ENCODE measurements at regions not wholly inside any gene's neighbourhood (a gene's known extent, or its start where the extent isn't known, plus 50 kb on each side); places are given as distances from the start of the nearest gene placed in this dataset.

DNA sequence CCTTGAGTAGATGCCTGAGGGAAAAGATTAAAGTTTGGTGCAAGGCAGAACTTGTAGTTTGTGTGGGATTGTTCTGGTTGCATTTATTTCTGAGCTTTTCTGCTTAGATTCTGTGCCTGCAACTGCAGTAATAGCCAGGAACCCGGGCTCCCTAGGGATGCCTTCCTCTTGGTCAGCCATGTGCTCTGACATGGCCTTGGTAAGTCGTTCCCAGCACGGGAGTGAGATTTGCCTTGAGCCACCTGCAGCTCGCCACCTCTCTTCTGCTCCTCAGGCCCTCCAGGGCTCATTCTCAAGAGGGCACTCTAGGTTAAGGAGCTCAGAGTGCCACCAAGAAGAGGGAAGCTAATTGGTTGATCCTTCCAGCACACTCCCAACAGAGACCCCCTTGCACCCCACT is 350.6 kb upstream of the MKI67 start:
- TF ChIP-seq, protein P1, sequence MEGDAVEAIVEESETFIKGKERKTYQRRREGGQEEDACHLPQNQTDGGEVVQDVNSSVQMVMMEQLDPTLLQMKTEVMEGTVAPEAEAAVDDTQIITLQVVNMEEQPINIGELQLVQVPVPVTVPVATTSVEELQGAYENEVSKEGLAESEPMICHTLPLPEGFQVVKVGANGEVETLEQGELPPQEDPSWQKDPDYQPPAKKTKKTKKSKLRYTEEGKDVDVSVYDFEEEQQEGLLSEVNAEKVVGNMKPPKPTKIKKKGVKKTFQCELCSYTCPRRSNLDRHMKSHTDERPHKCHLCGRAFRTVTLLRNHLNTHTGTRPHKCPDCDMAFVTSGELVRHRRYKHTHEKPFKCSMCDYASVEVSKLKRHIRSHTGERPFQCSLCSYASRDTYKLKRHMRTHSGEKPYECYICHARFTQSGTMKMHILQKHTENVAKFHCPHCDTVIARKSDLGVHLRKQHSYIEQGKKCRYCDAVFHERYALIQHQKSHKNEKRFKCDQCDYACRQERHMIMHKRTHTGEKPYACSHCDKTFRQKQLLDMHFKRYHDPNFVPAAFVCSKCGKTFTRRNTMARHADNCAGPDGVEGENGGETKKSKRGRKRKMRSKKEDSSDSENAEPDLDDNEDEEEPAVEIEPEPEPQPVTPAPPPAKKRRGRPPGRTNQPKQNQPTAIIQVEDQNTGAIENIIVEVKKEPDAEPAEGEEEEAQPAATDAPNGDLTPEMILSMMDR (IDR thresholded peaks at IDR 0.05; ENCODE audit: insufficient read depth, low read length, poor library complexity, severe bottlenecking): no peak
- no peak overlapping the region for H3K4me3 ChIP-seq (ENCODE audit: low read depth, low read length)
- no peak for DNase-seq (ENCODE audit: low read depth)
- no peaks in the 10 kb centered on the region for H3K36me3 ChIP-seq (ENCODE audit: control insufficient read depth, insufficient read depth, low read length)
- no peaks in the 10 kb centered on the region for H3K27me3 ChIP-seq (ENCODE audit: control insufficient read depth, insufficient read depth, low read length)

DNA sequence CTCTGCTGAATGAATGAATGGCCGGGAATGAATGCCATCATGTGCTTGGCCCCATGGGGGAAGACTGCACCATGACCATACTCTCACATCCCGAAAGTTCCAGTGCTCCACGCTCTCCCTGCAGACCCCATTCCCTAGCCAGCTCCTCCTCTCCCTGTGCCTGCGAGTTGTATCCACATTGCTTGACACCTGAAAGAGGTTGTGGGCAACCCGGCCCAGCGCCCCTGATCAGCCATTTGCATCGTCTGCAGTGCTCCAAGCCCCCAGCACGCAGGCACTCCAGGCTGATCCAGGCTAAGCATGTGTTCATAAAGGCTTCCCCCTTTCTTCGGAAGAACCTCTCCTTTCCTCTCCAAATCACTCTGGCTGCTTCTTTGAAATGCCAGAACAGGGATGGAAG is 354.4 kb upstream of the MKI67 start:
- no peaks in the 10 kb centered on the region for H3K27me3 ChIP-seq (ENCODE audit: control insufficient read depth, insufficient read depth, low read length)
- no peak for DNase-seq (ENCODE audit: low read depth)
- TF ChIP-seq, protein P1 (IDR thresholded peaks at IDR 0.05; ENCODE audit: insufficient read depth, low read length, poor library complexity, severe bottlenecking): no peak
- no peak overlapping the region for H3K4me3 ChIP-seq (ENCODE audit: low read depth, low read length)
- H3K36me3 ChIP-seq (ENCODE audit: control insufficient read depth, insufficient read depth, low read length): no peaks in the 10 kb centered on the region

GRCh38 chr10:128481152-128481840 is 355.1 kb upstream of the MKI67 start:
- TF ChIP-seq, protein P1 (IDR thresholded peaks at IDR 0.05; ENCODE audit: insufficient read depth, low read length, poor library complexity, severe bottlenecking): no peak
- Histone ChIP-seq H3K4me3 (ENCODE audit: low read depth, low read length) (no peak overlapping the region), H3K36me3 (ENCODE audit: control insufficient read depth, insufficient read depth, low read length) (no peaks in the 10 kb centered on the region), H3K27me3 (ENCODE audit: control insufficient read depth, insufficient read depth, low read length) (no peaks in the 10 kb centered on the region)
- DNase-seq (ENCODE audit: low read depth): no peak

DNA sequence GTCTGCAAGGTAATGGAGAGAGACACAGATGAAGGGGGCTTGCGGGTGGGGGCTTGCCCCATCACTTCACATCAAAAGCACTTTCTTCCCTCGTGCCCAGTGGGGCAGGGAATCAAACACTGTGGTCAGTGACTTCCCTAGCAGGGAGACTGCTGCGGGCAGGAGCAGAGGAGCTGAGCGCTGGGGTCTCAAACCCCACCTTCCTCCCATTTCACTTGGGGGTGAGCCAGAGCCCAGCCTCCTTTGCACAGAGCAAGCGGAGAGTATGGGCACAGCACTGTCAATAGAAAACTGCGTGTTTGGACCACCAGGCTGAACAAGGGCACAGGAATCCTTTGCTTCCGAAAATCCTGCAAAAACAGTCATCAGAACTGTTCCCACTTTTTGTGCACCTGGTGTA is 355.8 kb upstream of the MKI67 start:
- H3K27me3 ChIP-seq (ENCODE audit: control insufficient read depth, insufficient read depth, low read length): no peaks in the 10 kb centered on the region
- DNase-seq (ENCODE audit: low read depth): no peak
- no peak overlapping the region for H3K4me3 ChIP-seq (ENCODE audit: low read depth, low read length)
- no peaks in the 10 kb centered on the region for H3K36me3 ChIP-seq (ENCODE audit: control insufficient read depth, insufficient read depth, low read length)
- TF ChIP-seq, protein P1 (IDR thresholded peaks at IDR 0.05; ENCODE audit: insufficient read depth, low read length, poor library complexity, severe bottlenecking): no peak

DNA sequence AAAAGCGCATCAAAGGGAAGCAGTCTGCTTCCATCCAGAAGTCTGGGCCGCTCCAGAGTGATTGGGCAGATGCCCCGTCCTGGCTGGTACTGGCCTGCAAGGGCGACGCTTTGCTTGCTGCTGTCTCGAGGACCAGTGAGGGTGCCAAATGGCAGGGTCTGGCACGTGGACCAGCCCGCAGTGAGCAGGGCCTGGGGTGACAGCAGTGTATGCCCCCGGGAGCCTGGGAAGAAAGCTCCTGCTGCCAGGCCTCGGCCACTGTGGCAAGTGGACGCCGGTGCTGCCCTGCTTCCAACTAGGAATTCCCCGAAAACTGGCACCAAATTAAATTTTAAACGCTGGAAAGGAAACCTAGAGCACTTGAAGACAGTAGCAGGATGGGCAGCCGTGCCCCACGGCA is 357.0 kb upstream of the MKI67 start:
- no peak for DNase-seq (ENCODE audit: low read depth)
- H3K27me3 ChIP-seq (ENCODE audit: control insufficient read depth, insufficient read depth, low read length): no peaks in the 10 kb centered on the region
- no peak overlapping the region for H3K4me3 ChIP-seq (ENCODE audit: low read depth, low read length)
- TF ChIP-seq, protein P1 (IDR thresholded peaks at IDR 0.05; ENCODE audit: insufficient read depth, low read length, poor library complexity, severe bottlenecking): no peak
- no peaks in the 10 kb centered on the region for H3K36me3 ChIP-seq (ENCODE audit: control insufficient read depth, insufficient read depth, low read length)

DNA sequence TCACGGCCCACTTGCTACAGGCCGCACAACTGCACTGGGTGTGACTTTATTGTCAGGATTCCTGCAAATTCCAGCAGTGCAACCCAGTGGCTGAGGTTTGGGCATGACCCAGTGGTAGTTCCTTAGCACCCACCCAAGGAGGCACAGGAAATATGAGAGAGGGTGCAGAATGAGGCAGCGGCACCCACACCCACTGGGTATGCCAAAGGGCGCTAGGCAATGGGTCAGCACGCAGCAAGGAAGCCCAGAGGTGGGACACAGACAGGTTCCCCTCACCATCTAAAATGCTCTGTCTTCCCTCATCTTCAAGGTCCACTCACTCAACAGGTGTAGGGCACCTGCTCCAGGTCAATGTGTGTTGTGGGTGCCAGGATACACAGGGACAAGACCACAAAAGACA is 357.8 kb upstream of the MKI67 start:
- TF ChIP-seq, protein P1 (IDR thresholded peaks at IDR 0.05; ENCODE audit: insufficient read depth, low read length, poor library complexity, severe bottlenecking): no peak
- Histone ChIP-seq H3K4me3 (ENCODE audit: low read depth, low read length) (no peak overlapping the region), H3K36me3 (ENCODE audit: control insufficient read depth, insufficient read depth, low read length) (no peaks in the 10 kb centered on the region), H3K27me3 (ENCODE audit: control insufficient read depth, insufficient read depth, low read length) (no peaks in the 10 kb centered on the region)
- DNase-seq (ENCODE audit: low read depth): no peak

Data from kidney epithelial cell (primary cell).